GM12878 (cell line): ENCODE measurements at regions not wholly inside any gene's neighbourhood (a gene's known extent, or its start where the extent isn't known, plus 50 kb on each side); places are given as distances from the start of the nearest gene placed in this dataset.

Experiments
- ATAC-seq: fragments of 200-7000 bp; cut with Tn5 transposase; 3 replicates; pipeline ENCODE4 v1.9.1; 2020; ENCODE audit warnings: mild to moderate bottlenecking, moderate library complexity
- BruUV-seq: library from RNA; stranded (reverse); fragments of 400-500 nt; replicated peaks from 2 replicates; lab custom pipeline; 2021; lab: Mats Ljungman, UMichigan
- CTCF ChIA-PET: fragments of 300-600 bp; sonication (Branson Sonifier 250); formaldehyde crosslinking; extraction: SDS; loops from one replicate; lab custom pipeline; 2021; ENCODE audit warnings: inconsistent platforms; lab: Yijun Ruan, JAX
- POLR2A ChIA-PET: fragments of 350-600 bp; formaldehyde crosslinking; extraction: SDS; loops from one replicate; lab custom pipeline; 2021; ENCODE audit warnings: inconsistent platforms; lab: Charles Lee
- RAD21 ChIA-PET: fragments of 300-600 bp; sonication (Branson Sonifier 250); formaldehyde crosslinking; loops from one replicate; lab custom pipeline; 2023; ENCODE audit warnings: antibody characterized with exemption; ENCODE audit not compliant: unreplicated experiment; lab: Charles Lee
- SMC1A ChIA-PET: fragments of 300-600 bp; sonication (Branson Sonifier 250); formaldehyde crosslinking; loops from one replicate; lab custom pipeline; 2023; ENCODE audit not compliant: unreplicated experiment, uncharacterized antibody; lab: Charles Lee
- DNase-seq: peaks from one replicate; pipeline ENCODE4 v3.0.0-alpha.2; 2011; ENCODE audit warnings: low read depth, low spot score
- FAIRE-seq: peaks from 3 replicates; lab custom pipeline; 2011; peaks lifted over from hg19 to GRCh38; lab: Jason Lieb, UNC
- H2AFZ ChIP-seq: 2 replicates; pipeline ENCODE4 v1.6.0; 2011; ENCODE audit warnings: low read depth, low read length, control low read depth; ENCODE audit not compliant: control insufficient read depth
- H3K27ac ChIP-seq: 2 replicates; pipeline ENCODE4 v1.5.1; 2011; ENCODE audit warnings: control low read depth; ENCODE audit not compliant: control insufficient read depth, insufficient read depth
- H3K27me3 ChIP-seq, 2 experiments: replicated peaks in 1 of 2; 2 replicates each; pipeline versions ENCODE4 v1.6.0 to v1.6.1; 2011; ENCODE audit warnings: low read length in 1 of 2; ENCODE audit not compliant: control insufficient read depth in 2 of 2, insufficient read depth in 2 of 2
- H3K36me3 ChIP-seq, 2 experiments: 2 replicates each; pipeline ENCODE4 v1.5.1; 2011; ENCODE audit warnings: low read length in 1 of 2; ENCODE audit not compliant: control insufficient read depth in 2 of 2, insufficient read depth in 2 of 2
- H3K4me1 ChIP-seq: 2 replicates; pipeline ENCODE4 v1.6.1; 2011; ENCODE audit warnings: mild to moderate bottlenecking, low read length, moderate library complexity, mixed read lengths; ENCODE audit not compliant: control insufficient read depth, insufficient read depth
- H3K4me2 ChIP-seq: 2 replicates; pipeline ENCODE4 v1.6.0; 2011; ENCODE audit warnings: control low read depth; ENCODE audit not compliant: control insufficient read depth, insufficient read depth
- H3K4me3 ChIP-seq: fragments of 200-600 bp; sonication (generic); 2 replicates; pipeline ENCODE4 v1.5.1; 2016
- H3K79me2 ChIP-seq: 2 replicates; pipeline ENCODE4 v1.6.0; 2011; ENCODE audit warnings: low read length; ENCODE audit not compliant: control insufficient read depth, insufficient read depth
- H3K9ac ChIP-seq: 2 replicates; pipeline ENCODE4 v1.8.0; 2011; ENCODE audit warnings: low read length, control low read depth, mixed read lengths; ENCODE audit not compliant: control insufficient read depth, insufficient read depth
- H3K9me3 ChIP-seq: replicated peaks from 3 replicates; pipeline ENCODE4 v1.5.1; 2011; ENCODE audit warnings: mild to moderate bottlenecking, low read length; ENCODE audit not compliant: control insufficient read depth, insufficient read depth
- H4K20me1 ChIP-seq: 2 replicates; pipeline ENCODE4 v1.6.0; 2011; ENCODE audit not compliant: control insufficient read depth, insufficient read depth
- CUX1 ChIP-seq: IDR thresholded peaks from 2 replicates; pipeline ENCODE4 v1.6.1; 2012; ENCODE audit warnings: improper control_type of control experiment, low read depth, low read length; ENCODE audit not compliant: insufficient replicate concordance
- HDGF ChIP-seq: fragments of 450-650 bp; IDR thresholded peaks from 2 replicates; pipeline ENCODE4 v1.6.1; 2016; ENCODE audit warnings: antibody characterized with exemption
- SREBF1 ChIP-seq: IDR thresholded peaks from 2 replicates; pipeline ENCODE4 v1.6.1; 2012; ENCODE audit warnings: mild to moderate bottlenecking, low read length
- STAT1 ChIP-seq: fragments of 450-650 bp; conservative IDR thresholded peaks from 2 replicates; pipeline ENCODE4 v1.6.1; 2014; ENCODE audit warnings: antibody characterized with exemption, mild to moderate bottlenecking
- USF1 ChIP-seq: IDR thresholded peaks from 2 replicates; pipeline ENCODE4 v1.6.1; 2011; ENCODE audit warnings: borderline replicate concordance, low read depth, mild to moderate bottlenecking, moderate library complexity, mixed read lengths, low read length; ENCODE audit not compliant: insufficient read depth; ENCODE audit errors: extremely low read length
- WGBS: methylation state at CpG from one replicate; pipeline ENCODE4 v1.1.6; 2016; ENCODE audit warnings: low lambda C conversion rate; ENCODE audit not compliant: insufficient replicate concordance, insufficient coverage; ENCODE audit errors: missing lambda C conversion rate; 5-methylcytosine and 5-hydroxymethylcytosine counted together
- in situ Hi-C: fragments of 300-500 bp; cut with MboI; formaldehyde crosslinking; loops from 9 replicates; pipeline ENCODE4 v1.14.3; 2018; ENCODE audit warnings: mixed read lengths
- intact Hi-C: fragments of 100-400 bp; cut with micrococcal nuclease; formaldehyde crosslinking; loops from one replicate; pipeline ENCODE4 v1.14.2; 2022; ENCODE audit not compliant: unreplicated experiment
- TF ChIP-seq, protein P1 (sequence below): fragments of 450-650 bp; IDR thresholded peaks from 2 replicates; pipeline ENCODE4 v1.6.1; 2017; ENCODE audit warnings: mild to moderate bottlenecking, moderate library complexity

GRCh38 chr11:45396394-45396793 lies 110.3 kb upstream of the SYT13 start:
- TF ChIP-seq STAT1 = no peak
- Histone ChIP-seq H3K79me2 (no peaks in the 10 kb centered on the region), H3K9ac (no peak overlapping the region), H2AFZ (no peak overlapping the region), H3K27me3 (peaks cover 0 to 2% of the 10 kb centered on the region in 2 experiments; a peak in 2 of 4 replicates), H4K20me1 (no peaks in the 10 kb centered on the region), H3K36me3 (no peaks in the 10 kb centered on the region), H3K4me1 (no peaks in the 10 kb centered on the region), H3K4me2 (no peak overlapping the region), H3K4me3 (no peak overlapping the region), H3K27ac (no peak overlapping the region), H3K9me3 (no peaks in the 10 kb centered on the region)
- intact Hi-C loops = no loop called here
- POLR2A ChIA-PET = no interaction called here
- 6% methylated on average over 4 of the region's 4 CpGs for WGBS
- FAIRE-seq (no peak), DNase-seq (no peak), ATAC-seq (no peak)
- in situ Hi-C loops = no loop called here
- RAD21 ChIA-PET = no interaction called here
- CTCF ChIA-PET = interaction anchor here (0.5 kb wide), 1 partner anchor 1257 kb away, joined by 3 read pairs; no protein-coding TSS in a partner anchor
- BruUV-seq = no TSS peak
- SMC1A ChIA-PET = no interaction called here

- 43% methylated on average over 3 of the region's 5 CpGs for WGBS
- DNase-seq = no peak
- Histone ChIP-seq H4K20me1 (no peaks in the 10 kb centered on the region), H3K9me3 (no peaks in the 10 kb centered on the region), H3K79me2 (no peaks in the 10 kb centered on the region), H2AFZ (no peak overlapping the region), H3K4me3 (no peak overlapping the region), H3K27me3 (peaks cover 0 to 2% of the 10 kb centered on the region in 2 experiments; a peak in 2 of 4 replicates), H3K4me2 (no peak overlapping the region), H3K27ac (no peak overlapping the region), H3K36me3 (no peaks in the 10 kb centered on the region), H3K4me1 (no peaks in the 10 kb centered on the region), H3K9ac (no peak overlapping the region)
- ATAC-seq = no peak
- BruUV-seq = no TSS peak
- in situ Hi-C loops (no loop called here), intact Hi-C loops (no loop called here)
- FAIRE-seq = no peak
- ChIA-PET POLR2A (no interaction called here), RAD21 (no interaction called here), SMC1A (no interaction called here), CTCF (interaction anchor here (0.5 kb wide), 1 partner anchor 1257 kb away, joined by 3 read pairs; no protein-coding TSS in a partner anchor)
- no peak for TF ChIP-seq HDGF
- TF ChIP-seq, protein P1, sequence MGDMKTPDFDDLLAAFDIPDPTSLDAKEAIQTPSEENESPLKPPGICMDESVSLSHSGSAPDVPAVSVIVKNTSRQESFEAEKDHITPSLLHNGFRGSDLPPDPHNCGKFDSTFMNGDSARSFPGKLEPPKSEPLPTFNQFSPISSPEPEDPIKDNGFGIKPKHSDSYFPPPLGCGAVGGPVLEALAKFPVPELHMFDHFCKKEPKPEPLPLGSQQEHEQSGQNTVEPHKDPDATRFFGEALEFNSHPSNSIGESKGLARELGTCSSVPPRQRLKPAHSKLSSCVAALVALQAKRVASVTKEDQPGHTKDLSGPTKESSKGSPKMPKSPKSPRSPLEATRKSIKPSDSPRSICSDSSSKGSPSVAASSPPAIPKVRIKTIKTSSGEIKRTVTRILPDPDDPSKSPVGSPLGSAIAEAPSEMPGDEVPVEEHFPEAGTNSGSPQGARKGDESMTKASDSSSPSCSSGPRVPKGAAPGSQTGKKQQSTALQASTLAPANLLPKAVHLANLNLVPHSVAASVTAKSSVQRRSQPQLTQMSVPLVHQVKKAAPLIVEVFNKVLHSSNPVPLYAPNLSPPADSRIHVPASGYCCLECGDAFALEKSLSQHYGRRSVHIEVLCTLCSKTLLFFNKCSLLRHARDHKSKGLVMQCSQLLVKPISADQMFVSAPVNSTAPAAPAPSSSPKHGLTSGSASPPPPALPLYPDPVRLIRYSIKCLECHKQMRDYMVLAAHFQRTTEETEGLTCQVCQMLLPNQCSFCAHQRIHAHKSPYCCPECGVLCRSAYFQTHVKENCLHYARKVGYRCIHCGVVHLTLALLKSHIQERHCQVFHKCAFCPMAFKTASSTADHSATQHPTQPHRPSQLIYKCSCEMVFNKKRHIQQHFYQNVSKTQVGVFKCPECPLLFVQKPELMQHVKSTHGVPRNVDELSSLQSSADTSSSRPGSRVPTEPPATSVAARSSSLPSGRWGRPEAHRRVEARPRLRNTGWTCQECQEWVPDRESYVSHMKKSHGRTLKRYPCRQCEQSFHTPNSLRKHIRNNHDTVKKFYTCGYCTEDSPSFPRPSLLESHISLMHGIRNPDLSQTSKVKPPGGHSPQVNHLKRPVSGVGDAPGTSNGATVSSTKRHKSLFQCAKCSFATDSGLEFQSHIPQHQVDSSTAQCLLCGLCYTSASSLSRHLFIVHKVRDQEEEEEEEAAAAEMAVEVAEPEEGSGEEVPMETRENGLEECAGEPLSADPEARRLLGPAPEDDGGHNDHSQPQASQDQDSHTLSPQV = no peak
- TF ChIP-seq CUX1 = no peak
- TF ChIP-seq SREBF1 = no peak
- no peak for TF ChIP-seq USF1
These were observed 109.8 kb upstream of the SYT13 start for GRCh38 chr11:45395947-45396346.
